ENCODE measurements at regions not wholly inside any gene's neighbourhood (a gene's known extent, or its start where the extent isn't known, plus 50 kb on each side); places are given as distances from the start of the nearest gene placed in this dataset.

- Histone ChIP-seq H3K9me1 (replicated peaks; ENCODE audit: control insufficient read depth, extremely low read depth, insufficient read depth, low read length) (no peaks in the 10 kb centered on the region), H3K27ac (ENCODE audit: insufficient read depth, low read depth, low read length) (no peak overlapping the region), H3K27me3 (ENCODE audit: control insufficient read depth in 2 of 2, insufficient read depth in 2 of 2, low read length in 2 of 2) (peaks cover 0 to 7% of the 10 kb centered on the region in 2 experiments), H2AFZ (ENCODE audit: low read depth, low read length) (no peak overlapping the region), H3K79me2 (ENCODE audit: control insufficient read depth, insufficient read depth, low read length) (no peaks in the 10 kb centered on the region), H3K4me1 (ENCODE audit: control insufficient read depth, extremely low read depth, insufficient read depth, low read length) (no peaks in the 10 kb centered on the region), H3K9me3 (replicated peaks; ENCODE audit: control insufficient read depth, insufficient read depth, low read length) (no peaks in the 10 kb centered on the region), H3K4me2 (ENCODE audit: insufficient read depth, low read length) (no peak overlapping the region), H3K9ac (replicated peaks; ENCODE audit: extremely low read depth, insufficient read depth, low read length) (no peak overlapping the region), H4K20me1 (replicated peaks; ENCODE audit: control insufficient read depth, extremely low read depth, insufficient read depth, low read length) (no peaks in the 10 kb centered on the region), H3K4me3 (replicated peaks in 1 of 3; ENCODE audit: insufficient read depth in 1 of 3, low read depth in 1 of 3, low read length in 3 of 3) (no peak overlapping the region), H3K36me3 (ENCODE audit: control insufficient read depth in 2 of 2, extremely low read depth in 1 of 2, insufficient read depth in 2 of 2, low read length in 2 of 2) (no peaks in the 10 kb centered on the region)
- intact Hi-C loops (cut with micrococcal nuclease) (no loop called here), dilution Hi-C loops (cut with MboI; ENCODE audit: extremely low pct_ligation_motif_present, low sequenced_read_pairs) (no loop called here)
- FAIRE-seq: no peak
- TF ChIP-seq CTCF (IDR thresholded peaks at IDR 0.05; ENCODE audit: extremely low read depth in 1 of 2, insufficient read depth in 1 of 2, low read depth in 1 of 2, low read length in 2 of 2) (no peak), POLR2AphosphoS5 (IDR thresholded peaks at IDR 0.05; ENCODE audit: insufficient read depth, low read depth, low read length) (no peak), MYC (IDR thresholded peaks at IDR 0.05; ENCODE audit: low read depth, low read length) (no peak), FOS (IDR thresholded peaks at IDR 0.05; ENCODE audit: borderline replicate concordance, insufficient read depth, low read length) (no peak), POLR2A (IDR thresholded peaks at IDR 0.05; ENCODE audit: low read depth, low read length) (no peak), GATA2 (IDR thresholded peaks at IDR 0.05; ENCODE audit: insufficient read depth, insufficient read length, low read depth, low read length) (no peak), JUN (IDR thresholded peaks at IDR 0.05; ENCODE audit: borderline replicate concordance, insufficient read depth, insufficient read length, low read depth) (no peak), EZH2 (IDR thresholded peaks at IDR 0.05; ENCODE audit: borderline replicate concordance, low read depth, low read length, severe bottlenecking) (no peak)
- TF ChIP-seq, protein P1, sequence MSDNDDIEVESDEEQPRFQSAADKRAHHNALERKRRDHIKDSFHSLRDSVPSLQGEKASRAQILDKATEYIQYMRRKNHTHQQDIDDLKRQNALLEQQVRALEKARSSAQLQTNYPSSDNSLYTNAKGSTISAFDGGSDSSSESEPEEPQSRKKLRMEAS (IDR thresholded peaks at IDR 0.05; ENCODE audit: insufficient read depth, insufficient read length): no peak
- ChIA-PET POLR2A (no interaction called here), CTCF (interaction anchor here (1.0 to 2.5 kb wide), 3 partner anchors 9 to 170 kb away, joined by 3 to 15 read pairs (median 5); no protein-coding TSS in a partner anchor)
- no TSS peak for BruUV-seq (replicated peaks)
- DNase-seq (ENCODE audit: low read depth, low spot score): no peak
Observed at GRCh38 chr11:33978376-33978775, 73.2 kb upstream of the CAPRIN1 start.
